ENCODE measurements at regions not wholly inside any gene's neighbourhood (a gene's known extent, or its start where the extent isn't known, plus 50 kb on each side); places are given as distances from the start of the nearest gene placed in this dataset.

GRCh38 chr2:204292439-204292838 lies 252.8 kb upstream of the PARD3B start:
- no peaks in the 10 kb centered on the region for H3K4me1 ChIP-seq (ENCODE audit: low read depth)
- H3K4me3 ChIP-seq, result no peak overlapping the region
- H3K36me3 ChIP-seq, result no peaks in the 10 kb centered on the region
- no peak overlapping the region for H3K27ac ChIP-seq
- no peak for TF ChIP-seq CTCF (IDR thresholded peaks at IDR 0.05; ENCODE audit: low read depth, low read length)
- H3K27me3 ChIP-seq, result no peaks in the 10 kb centered on the region
- no peak for DNase-seq (ENCODE audit: low read depth in 1 of 2, low spot score in 1 of 2)
- no peaks in the 10 kb centered on the region for H3K9me3 ChIP-seq (ENCODE audit: low read depth)

DNA sequence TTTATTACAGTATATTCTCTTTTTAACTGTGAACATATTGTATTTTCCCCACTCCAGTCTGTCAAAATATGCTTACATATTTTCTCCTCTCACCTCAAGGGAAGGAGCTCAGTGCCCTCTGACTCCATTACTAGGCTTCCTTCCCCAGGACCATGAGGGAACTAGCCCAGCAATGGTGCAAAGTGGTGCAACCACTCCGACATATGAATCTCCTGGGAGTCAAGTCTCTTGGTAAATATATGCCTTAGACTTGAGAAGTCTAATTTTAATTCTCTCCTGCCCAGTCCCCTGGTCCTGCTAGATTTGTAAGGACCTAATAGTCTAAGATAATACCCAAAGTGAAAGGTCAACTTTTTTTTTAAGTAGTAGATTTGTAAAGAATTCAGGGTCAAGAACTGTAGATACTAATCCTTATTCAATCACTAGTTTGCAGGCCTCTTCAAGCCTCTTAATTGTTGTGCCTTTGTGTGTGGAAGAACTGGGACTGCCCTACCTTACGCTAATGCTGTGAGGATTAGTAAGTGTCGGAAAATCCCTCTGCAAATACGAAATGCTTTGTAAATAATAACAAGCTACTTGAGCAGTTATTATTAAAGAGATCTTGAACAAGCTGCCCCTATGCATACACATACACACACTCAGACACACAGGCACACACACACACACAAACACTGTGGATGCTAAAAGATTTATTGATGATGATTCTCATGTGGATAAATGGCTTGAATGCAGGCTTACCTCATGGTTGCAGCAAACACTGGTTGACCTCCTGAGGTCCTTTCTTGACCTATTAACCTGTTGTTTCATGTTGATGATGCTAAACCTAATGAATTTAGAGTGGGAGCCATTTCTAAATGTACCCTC lies 251.2 kb upstream of the PARD3B start:
- no peak for DNase-seq (ENCODE audit: low read depth in 1 of 2, low spot score in 1 of 2)
- no peaks in the 10 kb centered on the region for H3K27me3 ChIP-seq
- no peak overlapping the region for H3K27ac ChIP-seq
- TF ChIP-seq CTCF (IDR thresholded peaks at IDR 0.05; ENCODE audit: low read depth, low read length), result no peak
- H3K4me1 ChIP-seq (ENCODE audit: low read depth), result no peaks in the 10 kb centered on the region
- H3K4me3 ChIP-seq, result no peak overlapping the region
- no peaks in the 10 kb centered on the region for H3K9me3 ChIP-seq (ENCODE audit: low read depth)
- H3K36me3 ChIP-seq, result no peaks in the 10 kb centered on the region

GRCh38 chr2:204298404-204298803 lies 246.9 kb upstream of the PARD3B start:
- Histone ChIP-seq H3K4me1 (ENCODE audit: low read depth) (no peaks in the 10 kb centered on the region), H3K27ac (no peak overlapping the region), H3K4me3 (no peak overlapping the region), H3K27me3 (no peaks in the 10 kb centered on the region), H3K36me3 (no peaks in the 10 kb centered on the region), H3K9me3 (ENCODE audit: low read depth) (no peaks in the 10 kb centered on the region)
- no peak for DNase-seq (ENCODE audit: low read depth in 1 of 2, low spot score in 1 of 2)
- no peak for TF ChIP-seq CTCF (IDR thresholded peaks at IDR 0.05; ENCODE audit: low read depth, low read length)

DNA sequence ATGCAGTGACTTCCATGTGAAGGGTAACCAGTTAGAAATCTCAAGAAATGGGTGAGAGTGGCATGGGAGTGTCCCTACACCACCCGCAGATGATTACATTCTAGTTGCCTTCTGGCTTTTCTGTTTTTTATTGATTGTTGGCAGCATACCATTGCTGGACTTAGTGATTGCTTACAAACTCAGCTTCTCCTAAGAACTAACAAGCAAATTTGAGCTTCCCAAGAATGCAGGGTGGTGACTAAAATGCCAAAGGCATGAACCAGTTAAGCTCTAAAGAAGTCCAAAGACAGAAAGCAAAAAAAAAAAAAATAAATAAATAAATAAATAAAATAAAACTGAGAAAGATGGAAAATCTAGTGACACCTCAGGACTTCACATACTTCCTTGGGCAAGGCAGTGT lies 245.5 kb upstream of the PARD3B start:
- Histone ChIP-seq H3K36me3 (no peaks in the 10 kb centered on the region), H3K4me3 (no peak overlapping the region), H3K27ac (no peak overlapping the region), H3K27me3 (no peaks in the 10 kb centered on the region), H3K9me3 (ENCODE audit: low read depth) (no peaks in the 10 kb centered on the region), H3K4me1 (ENCODE audit: low read depth) (no peaks in the 10 kb centered on the region)
- TF ChIP-seq CTCF (IDR thresholded peaks at IDR 0.05; ENCODE audit: low read depth, low read length), result no peak
- no peak for DNase-seq (ENCODE audit: low read depth in 1 of 2, low spot score in 1 of 2)

- Histone ChIP-seq H3K36me3 (no peaks in the 10 kb centered on the region), H3K4me1 (ENCODE audit: low read depth) (no peaks in the 10 kb centered on the region), H3K27me3 (no peaks in the 10 kb centered on the region), H3K4me3 (no peak overlapping the region), H3K9me3 (ENCODE audit: low read depth) (no peaks in the 10 kb centered on the region), H3K27ac (no peak overlapping the region)
- no peak for TF ChIP-seq CTCF (IDR thresholded peaks at IDR 0.05; ENCODE audit: low read depth, low read length)
- DNase-seq (ENCODE audit: low read depth in 1 of 2, low spot score in 1 of 2), result no peak
These were observed 238.6 kb upstream of the PARD3B start for GRCh38 chr2:204306667-204307066.
